K562 (cell line): ENCODE measurements at regions not wholly inside any gene's neighbourhood (a gene's known extent, or its start where the extent isn't known, plus 50 kb on each side); places are given as distances from the start of the nearest gene placed in this dataset.

Experiments used
- ATAC-seq: fragments of 200-7000 bp; cut with Tn5 transposase; 3 replicates; pipeline ENCODE4 v1.9.1; 2020; ENCODE audit warnings: moderate library complexity
- BruUV-seq: library from RNA; stranded (reverse); fragments of 400-500 nt; replicated peaks from 2 replicates; lab custom pipeline; 2021; lab: Mats Ljungman, UMichigan
- CTCF ChIA-PET: fragments of 300-600 bp; formaldehyde crosslinking; extraction: SDS; loops from one replicate; lab custom pipeline; 2021; ENCODE audit warnings: low intra/inter-chr PET ratio; lab: Yijun Ruan, JAX
- POLR2A ChIA-PET: fragments of 300-600, 350-650 bp; sonication (Branson Sonifier 250); formaldehyde crosslinking; extraction: SDS; loops from one replicate; lab custom pipeline; 2021; ENCODE audit warnings: antibody characterized with exemption, inconsistent platforms; lab: Yijun Ruan, JAX
- DNase-seq, 4 experiments: peaks; one replicate each; pipeline versions ENCODE4 v3.0.0 to v3.0.0-alpha.2; 2011 to 2018; ENCODE audit warnings: low spot score in 3 of 4, mixed read lengths in 3 of 4; ENCODE audit errors: extremely low read depth in 1 of 4
- FAIRE-seq: peaks from 2 replicates; lab custom pipeline; 2011; peaks lifted over from hg19 to GRCh38; lab: Jason Lieb, UNC
- H2AFZ ChIP-seq: 2 replicates; pipeline ENCODE4 v1.6.0; 2011; ENCODE audit warnings: low read depth, low read length, control low read depth, inconsistent platforms
- H3K27ac ChIP-seq: fragments of 200-600 bp; 3 replicates; pipeline ENCODE4 v1.8.0; 2011; ENCODE audit warnings: low read depth, mild to moderate bottlenecking, control low read depth, inconsistent platforms, low read length, moderate library complexity, mixed read lengths; ENCODE audit errors: extremely low read depth
- H3K27me3 ChIP-seq, 2 experiments: fragments of 300-600 bp in 1 of 2; 2 replicates in 1 of 2; 3 replicates in 1 of 2; pipeline versions ENCODE4 v1.6.0 to v1.8.0; 2011; ENCODE audit warnings: inconsistent platforms in 2 of 2, low read length in 2 of 2, mild to moderate bottlenecking in 1 of 2, mixed read lengths in 1 of 2, moderate library complexity in 1 of 2; ENCODE audit not compliant: control insufficient read depth in 2 of 2, insufficient read depth in 2 of 2
- H3K36me3 ChIP-seq: fragments of 300-600 bp; 3 replicates; pipeline ENCODE4 v1.8.0; 2011; ENCODE audit warnings: mild to moderate bottlenecking, low read length, inconsistent platforms; ENCODE audit not compliant: control insufficient read depth, insufficient read depth
- H3K4me1 ChIP-seq, 2 experiments: fragments of 200-600 bp in 1 of 2; replicated peaks in 1 of 2; 2 replicates in 1 of 2; 3 replicates in 1 of 2; pipeline versions ENCODE4 v1.5.1 to v1.8.0; 2011; ENCODE audit warnings: inconsistent platforms in 2 of 2, low read length in 2 of 2, mild to moderate bottlenecking in 1 of 2, mixed read lengths in 1 of 2, moderate library complexity in 1 of 2; ENCODE audit not compliant: control insufficient read depth in 2 of 2, insufficient read depth in 2 of 2
- H3K4me2 ChIP-seq: 2 replicates; pipeline ENCODE4 v1.6.1; 2011; ENCODE audit warnings: low read length, control low read depth, inconsistent platforms, mixed read lengths; ENCODE audit not compliant: insufficient read depth
- H3K4me3 ChIP-seq: fragments of 200-600 bp; sonication (generic), shearing (Covaris generic); 2 replicates; pipeline ENCODE4 v1.5.1; 2016; ENCODE audit warnings: control low read depth, inconsistent platforms
- H3K79me2 ChIP-seq: fragments of 200-600 bp; 3 replicates; pipeline ENCODE4 v1.8.0; 2011; ENCODE audit warnings: low read length, inconsistent platforms; ENCODE audit not compliant: control insufficient read depth, insufficient read depth
- H3K9ac ChIP-seq, 2 experiments: 2 replicates each; pipeline versions ENCODE4 v1.6.0 to v1.6.1; 2011; ENCODE audit warnings: low read depth in 2 of 2, low read length in 2 of 2, control low read depth in 1 of 2, inconsistent platforms in 1 of 2, mild to moderate bottlenecking in 1 of 2, mixed read lengths in 1 of 2; ENCODE audit not compliant: insufficient read depth in 1 of 2
- H3K9me1 ChIP-seq: one replicate; pipeline ENCODE4 v1.6.0; 2011; ENCODE audit warnings: inconsistent platforms, mild to moderate bottlenecking, low read length, moderate library complexity; ENCODE audit not compliant: control insufficient read depth, insufficient read depth
- H3K9me3 ChIP-seq: replicated peaks from 2 replicates; pipeline ENCODE4 v1.5.1; 2011; ENCODE audit warnings: low read depth, low read length, inconsistent platforms; ENCODE audit not compliant: control insufficient read depth, insufficient read depth
- H4K20me1 ChIP-seq: replicated peaks from 2 replicates; pipeline ENCODE4 v1.6.1; 2011; ENCODE audit warnings: low read length, inconsistent platforms, mixed read lengths; ENCODE audit not compliant: control insufficient read depth, insufficient read depth
- BRCA1 ChIP-seq, 2 experiments: fragments of 450-650 bp in 1 of 2; sonication (generic) in 1 of 2; formaldehyde crosslinking in 1 of 2; IDR thresholded peaks; 2 replicates each; pipeline versions ENCODE4 v1.5.0 to v1.6.1; 2017 to 2020; ENCODE audit warnings: mild to moderate bottlenecking in 1 of 2, missing genetic modification reagents in 1 of 2
- ELK1 ChIP-seq: sonication (generic); formaldehyde crosslinking; IDR thresholded peaks from 2 replicates; pipeline ENCODE4 v1.8.1; 2022; ENCODE audit warnings: missing genetic modification reagents
- ERF ChIP-seq: fragments of 450-650 bp; formaldehyde crosslinking; IDR thresholded peaks from 2 replicates; pipeline ENCODE4 v1.4.0; 2020; ENCODE audit warnings: mild to moderate bottlenecking, mixed read lengths
- HINFP ChIP-seq: fragments of 450-650 bp; conservative IDR thresholded peaks from 2 replicates; pipeline ENCODE4 v1.6.1; 2016; ENCODE audit warnings: missing genetic modification characterization, low read depth, mild to moderate bottlenecking, control low read depth, missing compliant biosample characterization
- MNT ChIP-seq, 2 experiments: fragments of 450-650 bp; conservative IDR thresholded peaks; 2 replicates each; pipeline ENCODE4 v1.6.1; 2017; ENCODE audit warnings: mild to moderate bottlenecking in 2 of 2, moderate library complexity in 2 of 2
- NFE2L1 ChIP-seq: fragments of 450-650 bp; IDR thresholded peaks from 2 replicates; pipeline ENCODE4 v1.6.1; 2016; ENCODE audit warnings: missing genetic modification characterization, low read depth, mild to moderate bottlenecking, missing compliant biosample characterization, moderate library complexity, borderline replicate concordance
- NR2C2 ChIP-seq, 2 experiments: fragments of 200-800 bp in 1 of 2; sonication (Bioruptor generic) in 1 of 2; sonication (generic) in 1 of 2; formaldehyde crosslinking in 1 of 2; IDR thresholded peaks; 2 replicates each; pipeline versions ENCODE4 v1.6.1 to v1.8.0; 2016 to 2022; ENCODE audit warnings: mild to moderate bottlenecking in 1 of 2, missing compliant biosample characterization in 1 of 2, missing genetic modification characterization in 1 of 2, missing genetic modification reagents in 1 of 2
- SMAD1 ChIP-seq: fragments of 150-350 bp; IDR thresholded peaks from 2 replicates; pipeline ENCODE4 v1.6.1; 2014; ENCODE audit warnings: low read length, low read depth; ENCODE audit not compliant: partially characterized antibody
- TBL1XR1 ChIP-seq, 2 experiments: IDR thresholded peaks; 2 replicates each; pipeline ENCODE4 v1.6.1; 2012; ENCODE audit warnings: improper control_type of control experiment in 2 of 2, low read length in 2 of 2, mild to moderate bottlenecking in 1 of 2
- TEAD1 ChIP-seq, 2 experiments: fragments of 450-650 bp in 1 of 2; sonication (generic) in 1 of 2; formaldehyde crosslinking; IDR thresholded peaks; 2 replicates each; pipeline versions ENCODE4 v1.4.0 to v1.8.0; 2020 to 2022; ENCODE audit warnings: mild to moderate bottlenecking in 2 of 2, missing genetic modification reagents in 1 of 2
- TEAD2 ChIP-seq: fragments of 450-650 bp; IDR thresholded peaks from 2 replicates; pipeline ENCODE4 v1.6.1; 2016; ENCODE audit warnings: missing genetic modification characterization, control low read depth, missing compliant biosample characterization
- XRCC5 ChIP-seq: fragments of 200-400 bp; formaldehyde crosslinking; IDR thresholded peaks from 2 replicates; pipeline ENCODE4 v1.6.1; 2017; ENCODE audit warnings: low read depth, mild to moderate bottlenecking, low read length
- ZKSCAN8 ChIP-seq: fragments of 200-800 bp; sonication (Bioruptor generic); IDR thresholded peaks from 2 replicates; pipeline ENCODE4 v1.6.1; 2016; ENCODE audit warnings: missing genetic modification characterization, missing compliant biosample characterization
- WGBS: fragments of 100-300 bp; shearing (Covaris generic); methylation state at CpG from one replicate; pipeline ENCODE4 v1.1.6; 2016; ENCODE audit warnings: low coverage, mixed read lengths; ENCODE audit not compliant: insufficient coverage; ENCODE audit errors: missing lambda C conversion rate; 5-methylcytosine and 5-hydroxymethylcytosine counted together
- in situ Hi-C: fragments of 300-500 bp; cut with MboI; formaldehyde crosslinking; loops from 4 replicates; pipeline ENCODE4 v1.15.0; 2018; ENCODE audit warnings: inconsistent platforms, mixed read lengths
- intact Hi-C: fragments of 100-400 bp; cut with micrococcal nuclease; formaldehyde crosslinking; loops from 2 replicates; pipeline ENCODE4 v1.14.2; 2022
- TF ChIP-seq, protein P1 (sequence below): sonication (generic); formaldehyde crosslinking; IDR thresholded peaks from 2 replicates; pipeline ENCODE4 v1.8.0; 2023; ENCODE audit warnings: mild to moderate bottlenecking, missing genetic modification reagents
- TF ChIP-seq, protein P2 (sequence below): fragments of 450-650 bp; formaldehyde crosslinking; IDR thresholded peaks from 2 replicates; pipeline ENCODE4 v1.4.0; 2020; ENCODE audit warnings: mild to moderate bottlenecking

- H3K9me3 ChIP-seq, result no peaks in the 10 kb centered on the region
- no peaks in the 10 kb centered on the region for H4K20me1 ChIP-seq
- no peaks in the 10 kb centered on the region for H3K36me3 ChIP-seq
- 0% methylated on average over 4 of the region's 4 CpGs for WGBS
- no peak overlapping the region for H2AFZ ChIP-seq
- POLR2A ChIA-PET, result no interaction called here
- H3K4me1 ChIP-seq, result no peaks in the 10 kb centered on the region
- no peak for FAIRE-seq
- intact Hi-C loops, result no loop called here
- BruUV-seq, result no TSS peak
- no peak for DNase-seq
- H3K4me3 ChIP-seq, result no peak overlapping the region
- TF ChIP-seq ELK1, result no peak
- no peak for TF ChIP-seq SMAD1
- no peak for TF ChIP-seq HINFP (tag)
- TF ChIP-seq NR2C2 (CRISPR knock-in tag; IDR thresholded peaks at IDR 0.05), result no peak
- no peak for TF ChIP-seq NR2C2 (tag; IDR thresholded peaks at IDR 0.05)
- no peak for TF ChIP-seq MNT (conservative IDR thresholded peaks at IDR 0.05)
- no peak for TF ChIP-seq TBL1XR1 (IDR thresholded peaks at IDR 0.05; ENCODE audit: low read length in 2 of 2)
- TF ChIP-seq ERF (CRISPR knock-in tag), result no peak
- TF ChIP-seq TEAD2 (tag), result no peak
- TF ChIP-seq ZKSCAN8 (CRISPR knock-in tag), result no peak
- TF ChIP-seq, protein P1, sequence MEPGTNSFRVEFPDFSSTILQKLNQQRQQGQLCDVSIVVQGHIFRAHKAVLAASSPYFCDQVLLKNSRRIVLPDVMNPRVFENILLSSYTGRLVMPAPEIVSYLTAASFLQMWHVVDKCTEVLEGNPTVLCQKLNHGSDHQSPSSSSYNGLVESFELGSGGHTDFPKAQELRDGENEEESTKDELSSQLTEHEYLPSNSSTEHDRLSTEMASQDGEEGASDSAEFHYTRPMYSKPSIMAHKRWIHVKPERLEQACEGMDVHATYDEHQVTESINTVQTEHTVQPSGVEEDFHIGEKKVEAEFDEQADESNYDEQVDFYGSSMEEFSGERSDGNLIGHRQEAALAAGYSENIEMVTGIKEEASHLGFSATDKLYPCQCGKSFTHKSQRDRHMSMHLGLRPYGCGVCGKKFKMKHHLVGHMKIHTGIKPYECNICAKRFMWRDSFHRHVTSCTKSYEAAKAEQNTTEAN (CRISPR knock-in tag), result no peak
- TF ChIP-seq XRCC5, result no peak
- TF ChIP-seq, protein P2, sequence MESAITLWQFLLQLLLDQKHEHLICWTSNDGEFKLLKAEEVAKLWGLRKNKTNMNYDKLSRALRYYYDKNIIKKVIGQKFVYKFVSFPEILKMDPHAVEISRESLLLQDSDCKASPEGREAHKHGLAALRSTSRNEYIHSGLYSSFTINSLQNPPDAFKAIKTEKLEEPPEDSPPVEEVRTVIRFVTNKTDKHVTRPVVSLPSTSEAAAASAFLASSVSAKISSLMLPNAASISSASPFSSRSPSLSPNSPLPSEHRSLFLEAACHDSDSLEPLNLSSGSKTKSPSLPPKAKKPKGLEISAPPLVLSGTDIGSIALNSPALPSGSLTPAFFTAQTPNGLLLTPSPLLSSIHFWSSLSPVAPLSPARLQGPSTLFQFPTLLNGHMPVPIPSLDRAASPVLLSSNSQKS (CRISPR knock-in tag), result no peak
- no peak for TF ChIP-seq NFE2L1
- no peak for TF ChIP-seq TEAD1 (CRISPR knock-in tag; IDR thresholded peaks at IDR 0.05)
- no peak for TF ChIP-seq BRCA1 (IDR thresholded peaks at IDR 0.05)
- no peak for TF ChIP-seq BRCA1 (CRISPR knock-in tag; IDR thresholded peaks at IDR 0.05)
- peaks cover 0 to 6% of the 10 kb centered on the region in 2 experiments; a peak in 1 of 5 replicates for H3K27me3 ChIP-seq
- ATAC-seq, result no peak
- no peaks in the 10 kb centered on the region for H3K79me2 ChIP-seq
- H3K27ac ChIP-seq, result no peak overlapping the region
- no peak overlapping the region for H3K4me2 ChIP-seq
- in situ Hi-C loops, result no loop called here
- CTCF ChIA-PET, result no interaction called here
- no peak overlapping the region for H3K9ac ChIP-seq
- no peaks in the 10 kb centered on the region for H3K9me1 ChIP-seq
Measured at GRCh38 chr12:67752226-67752732, 103.7 kb downstream of the DYRK2 start.
